Uterus (tissue), 2 donors: ENCODE measurements at regions not wholly inside any gene's neighbourhood (a gene's known extent, or its start where the extent isn't known, plus 50 kb on each side); places are given as distances from the start of the nearest gene placed in this dataset.

Experiments used
- POLR2A ChIP-seq, 2 donors: fragments of 450-650 bp; IDR thresholded peaks; one replicate each; pipeline ENCODE4 v1.6.1; 2016; ENCODE audit warnings: antibody characterized with exemption in 2 of 2, mild to moderate bottlenecking in 1 of 2, moderate library complexity in 1 of 2
- TF ChIP-seq, protein P1 (sequence below), 4 experiments: fragments of 200-600 bp in 2 of 4; fragments of 450-650 bp in 2 of 4; sonication (generic) in 2 of 4; IDR thresholded peaks; one replicate each; pipeline ENCODE4 v1.5.1; 2016 to 2019; ENCODE audit warnings: antibody characterized with exemption in 4 of 4, mild to moderate bottlenecking in 2 of 4, moderate library complexity in 1 of 4

DNA sequence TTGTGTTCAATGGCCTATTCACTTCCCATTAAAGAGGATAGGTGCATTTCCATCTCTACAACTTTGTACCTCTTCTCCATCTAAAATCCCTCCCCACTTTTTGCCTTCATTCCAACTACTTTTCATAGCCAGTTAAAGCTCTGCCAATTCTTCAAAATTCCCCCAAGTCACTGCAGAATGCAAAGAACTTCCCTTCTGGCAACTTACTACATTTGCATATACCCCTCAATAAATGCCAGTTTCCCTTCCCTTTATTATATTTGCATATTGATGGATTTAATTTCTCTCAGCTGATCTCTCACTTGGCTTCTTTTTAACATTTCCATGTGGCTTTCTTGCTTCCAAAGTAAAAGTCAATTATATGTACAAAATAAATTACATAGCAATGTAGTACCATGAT, 393.4 kb downstream of the HACE1 start:
- TF ChIP-seq, protein P1, sequence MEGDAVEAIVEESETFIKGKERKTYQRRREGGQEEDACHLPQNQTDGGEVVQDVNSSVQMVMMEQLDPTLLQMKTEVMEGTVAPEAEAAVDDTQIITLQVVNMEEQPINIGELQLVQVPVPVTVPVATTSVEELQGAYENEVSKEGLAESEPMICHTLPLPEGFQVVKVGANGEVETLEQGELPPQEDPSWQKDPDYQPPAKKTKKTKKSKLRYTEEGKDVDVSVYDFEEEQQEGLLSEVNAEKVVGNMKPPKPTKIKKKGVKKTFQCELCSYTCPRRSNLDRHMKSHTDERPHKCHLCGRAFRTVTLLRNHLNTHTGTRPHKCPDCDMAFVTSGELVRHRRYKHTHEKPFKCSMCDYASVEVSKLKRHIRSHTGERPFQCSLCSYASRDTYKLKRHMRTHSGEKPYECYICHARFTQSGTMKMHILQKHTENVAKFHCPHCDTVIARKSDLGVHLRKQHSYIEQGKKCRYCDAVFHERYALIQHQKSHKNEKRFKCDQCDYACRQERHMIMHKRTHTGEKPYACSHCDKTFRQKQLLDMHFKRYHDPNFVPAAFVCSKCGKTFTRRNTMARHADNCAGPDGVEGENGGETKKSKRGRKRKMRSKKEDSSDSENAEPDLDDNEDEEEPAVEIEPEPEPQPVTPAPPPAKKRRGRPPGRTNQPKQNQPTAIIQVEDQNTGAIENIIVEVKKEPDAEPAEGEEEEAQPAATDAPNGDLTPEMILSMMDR (IDR thresholded peaks at IDR 0.05), result no peak
- no peak for TF ChIP-seq POLR2A (IDR thresholded peaks at IDR 0.05)
